T-helper 17 cell (primary cell): ENCODE measurements at regions not wholly inside any gene's neighbourhood (a gene's known extent, or its start where the extent isn't known, plus 50 kb on each side); places are given as distances from the start of the nearest gene placed in this dataset.
"Not testable (repeated sequence)": the region's sequence is repeated elsewhere in the genome, so short reads cannot be mapped to it uniquely, and the experiment has no call there.

ENCODE experiments used
- ATAC-seq: fragments of 150-1000 bp; cut with Tn5 transposase; 2 replicates; pipeline ENCODE4 v1.10.0; 2021; ENCODE audit warnings: mild to moderate bottlenecking, moderate library complexity
- DNase-seq, 3 donors: peaks; one replicate each; pipeline versions ENCODE4 v3.0.0 to v3.0.0-alpha.2; 2020 to 2021
- H3K9me3 ChIP-seq: one replicate; pipeline ENCODE4 v1.7.0; 2013; ENCODE audit warnings: low read length, mild to moderate bottlenecking; ENCODE audit not compliant: control insufficient read depth, poor library complexity, severe bottlenecking
- H3K27ac Mint-ChIP-seq: one replicate; pipeline ENCODE4 v1.8.0; 2022; ENCODE audit warnings: mild to moderate bottlenecking, moderate library complexity, mixed read lengths
- H3K27me3 Mint-ChIP-seq: one replicate; pipeline ENCODE4 v1.8.0; 2022; ENCODE audit warnings: mixed read lengths
- H3K36me3 Mint-ChIP-seq: one replicate; pipeline ENCODE4 v1.8.0; 2022; ENCODE audit warnings: low read depth, mixed read lengths
- H3K4me1 Mint-ChIP-seq: one replicate; pipeline ENCODE4 v1.8.0; 2022; ENCODE audit warnings: mild to moderate bottlenecking, mixed read lengths
- H3K4me3 Mint-ChIP-seq: one replicate; pipeline ENCODE4 v1.8.0; 2022; ENCODE audit warnings: mild to moderate bottlenecking, moderate library complexity, mixed read lengths

GRCh38 chrX:25091152-25091551 lies 75.4 kb upstream of the ARX start:
- DNase-seq, H3K27ac Mint-ChIP-seq, H3K4me1 Mint-ChIP-seq, H3K4me3 Mint-ChIP-seq, H3K27me3 Mint-ChIP-seq, H3K9me3 ChIP-seq, H3K36me3 Mint-ChIP-seq, ATAC-seq: not testable (repeated sequence)

- H3K36me3 Mint-ChIP-seq, result no peaks in the 10 kb centered on the region
- DNase-seq (no peak), ATAC-seq (no peak)
- H3K27ac Mint-ChIP-seq, result no peak overlapping the region
- no peaks in the 10 kb centered on the region for H3K9me3 ChIP-seq
- H3K4me3 Mint-ChIP-seq, result no peak overlapping the region
- H3K27me3 Mint-ChIP-seq, result no peaks in the 10 kb centered on the region
- H3K4me1 Mint-ChIP-seq, result no peaks in the 10 kb centered on the region
Observed at GRCh38 chrX:25084446-25084845, 68.7 kb upstream of the ARX start.

- Mint-ChIP-seq H3K36me3 (no peaks in the 10 kb centered on the region), H3K4me1 (no peaks in the 10 kb centered on the region)
- ATAC-seq, result no peak
Observed at GRCh38 chrX:25083661-25084060, 67.9 kb upstream of the ARX start.

GRCh38 chrX:25079020-25079419 lies 63.3 kb upstream of the ARX start:
- Mint-ChIP-seq H3K36me3 (peaks cover 3% of the 10 kb centered on the region), H3K27me3 (no peaks in the 10 kb centered on the region), H3K4me1 (peaks cover 3% of the 10 kb centered on the region), H3K27ac (no peak overlapping the region), H3K4me3 (no peak overlapping the region)
- no peak for DNase-seq
- no peaks in the 10 kb centered on the region for H3K9me3 ChIP-seq
- no peak for ATAC-seq

More at GRCh38 chrX:25083661-25084060, 67.9 kb upstream of the ARX start:
- Mint-ChIP-seq H3K4me3 (no peak overlapping the region), H3K27ac (no peak overlapping the region), H3K27me3 (no peaks in the 10 kb centered on the region)
- no peak for DNase-seq
- H3K9me3 ChIP-seq, result no peaks in the 10 kb centered on the region

- H3K27ac Mint-ChIP-seq, result no peak overlapping the region
- no peak for ATAC-seq
- H3K9me3 ChIP-seq, result no peaks in the 10 kb centered on the region
- peaks cover 6% of the 10 kb centered on the region for H3K4me1 Mint-ChIP-seq
- peaks cover 3% of the 10 kb centered on the region for H3K36me3 Mint-ChIP-seq
- no peak overlapping the region for H3K4me3 Mint-ChIP-seq
- no peak for DNase-seq
- no peaks in the 10 kb centered on the region for H3K27me3 Mint-ChIP-seq
Observed at GRCh38 chrX:25076941-25077500, 61.3 kb upstream of the ARX start.

- Mint-ChIP-seq H3K4me1 (peaks cover 4% of the 10 kb centered on the region), H3K36me3 (peaks cover 5% of the 10 kb centered on the region), H3K27ac (no peak overlapping the region), H3K27me3 (no peaks in the 10 kb centered on the region), H3K4me3 (no peak overlapping the region)
- no peaks in the 10 kb centered on the region for H3K9me3 ChIP-seq
- no peak for ATAC-seq
- no peak for DNase-seq
Observed at GRCh38 chrX:25072247-25072646, 56.5 kb upstream of the ARX start.

GRCh38 chrX:25070038-25070437 lies 54.3 kb upstream of the ARX start:
- peaks cover 2% of the 10 kb centered on the region for H3K36me3 Mint-ChIP-seq
- no peak overlapping the region for H3K27ac Mint-ChIP-seq
- no peaks in the 10 kb centered on the region for H3K9me3 ChIP-seq
- DNase-seq (no peak), ATAC-seq (no peak)
- no peak overlapping the region for H3K4me3 Mint-ChIP-seq
- H3K27me3 Mint-ChIP-seq, result no peaks in the 10 kb centered on the region
- H3K4me1 Mint-ChIP-seq, result peaks cover 3% of the 10 kb centered on the region

GRCh38 chrX:25069209-25069608 lies 53.4 kb upstream of the ARX start:
- DNase-seq (no peak), ATAC-seq (no peak)
- no peaks in the 10 kb centered on the region for H3K9me3 ChIP-seq
- Mint-ChIP-seq H3K27ac (no peak overlapping the region), H3K4me3 (no peak overlapping the region), H3K36me3 (peaks cover 2% of the 10 kb centered on the region), H3K27me3 (no peaks in the 10 kb centered on the region), H3K4me1 (peaks cover 3% of the 10 kb centered on the region)

GRCh38 chrX:25068340-25068739 lies 52.6 kb upstream of the ARX start:
- no peaks in the 10 kb centered on the region for H3K27me3 Mint-ChIP-seq
- H3K4me1 Mint-ChIP-seq, result peaks cover 3% of the 10 kb centered on the region
- H3K4me3 Mint-ChIP-seq, result peak overlapping the region; percentile 57
- no peak for DNase-seq
- no peaks in the 10 kb centered on the region for H3K9me3 ChIP-seq
- peak overlapping the region; percentile 77 for H3K27ac Mint-ChIP-seq
- H3K36me3 Mint-ChIP-seq, result peaks cover 2% of the 10 kb centered on the region
- no peak for ATAC-seq

- H3K36me3 Mint-ChIP-seq, result peaks cover 2% of the 10 kb centered on the region
- peak overlapping the region; percentile 77 for H3K27ac Mint-ChIP-seq
- H3K27me3 Mint-ChIP-seq, result no peaks in the 10 kb centered on the region
- peak overlapping the region; percentile 57 for H3K4me3 Mint-ChIP-seq
- no peak for DNase-seq
- no peak for ATAC-seq
- H3K9me3 ChIP-seq, result no peaks in the 10 kb centered on the region
- H3K4me1 Mint-ChIP-seq, result peaks cover 3% of the 10 kb centered on the region
Observed at GRCh38 chrX:25067271-25068172, 51.8 kb upstream of the ARX start.

GRCh38 chrX:25066131-25066530 lies 50.4 kb upstream of the ARX start:
- H3K4me1 Mint-ChIP-seq, result no peaks in the 10 kb centered on the region
- peaks cover 2% of the 10 kb centered on the region for H3K36me3 Mint-ChIP-seq
- H3K4me3 Mint-ChIP-seq, result no peak overlapping the region
- no peak overlapping the region for H3K27ac Mint-ChIP-seq
- DNase-seq, result no peak
- H3K9me3 ChIP-seq, result no peaks in the 10 kb centered on the region
- no peak for ATAC-seq
- no peaks in the 10 kb centered on the region for H3K27me3 Mint-ChIP-seq
